CD14-positive monocyte (primary cell): ENCODE measurements at regions not wholly inside any gene's neighbourhood (a gene's known extent, or its start where the extent isn't known, plus 50 kb on each side); places are given as distances from the start of the nearest gene placed in this dataset.
"Not testable (repeated sequence)": the region's sequence is repeated elsewhere in the genome, so short reads cannot be mapped to it uniquely, and the experiment has no call there.

Source experiments
- DNase-seq, 3 donors: peaks; one replicate each; pipeline ENCODE4 v3.0.0-alpha.2; 2011 to 2022
- H2AFZ ChIP-seq: 2 replicates; pipeline ENCODE4 v1.6.0; 2012; ENCODE audit warnings: mild to moderate bottlenecking, low read depth, low read length, inconsistent platforms; ENCODE audit not compliant: insufficient read depth, poor library complexity, severe bottlenecking
- H3K27ac ChIP-seq, 2 donors: 1 replicate in 1 of 2; 2 replicates in 1 of 2; pipeline ENCODE4 v1.5.1; 2012 to 2013; ENCODE audit warnings: low read length in 2 of 2, control low read depth in 1 of 2, inconsistent platforms in 1 of 2, low read depth in 1 of 2, mild to moderate bottlenecking in 1 of 2
- H3K27me3 ChIP-seq, 2 donors: one replicate each; pipeline versions ENCODE4 v1.6.0 to v1.6.1; 2011 to 2013; ENCODE audit warnings: low read length in 2 of 2; ENCODE audit not compliant: control insufficient read depth in 2 of 2, insufficient read depth in 2 of 2
- H3K36me3 ChIP-seq, 2 donors: replicated peaks in 1 of 2; 1 replicate in 1 of 2; 2 replicates in 1 of 2; pipeline versions ENCODE4 v1.5.1 to v1.6.1; 2012 to 2013; ENCODE audit warnings: low read length in 2 of 2, control low read depth in 1 of 2, inconsistent platforms in 1 of 2, mild to moderate bottlenecking in 1 of 2; ENCODE audit not compliant: insufficient read depth in 2 of 2, control insufficient read depth in 1 of 2
- H3K4me1 ChIP-seq, 2 donors: 1 replicate in 1 of 2; 2 replicates in 1 of 2; pipeline versions ENCODE4 v1.5.1 to v1.6.1; 2012 to 2013; ENCODE audit warnings: low read length in 2 of 2, control low read depth in 1 of 2, inconsistent platforms in 1 of 2, mild to moderate bottlenecking in 1 of 2, moderate library complexity in 1 of 2; ENCODE audit not compliant: insufficient read depth in 2 of 2, control insufficient read depth in 1 of 2
- H3K4me2 ChIP-seq: replicated peaks from 2 replicates; pipeline ENCODE3; 2012; ENCODE audit warnings: low read length, moderate library complexity, mild to moderate bottlenecking; ENCODE audit not compliant: poor library complexity, severe bottlenecking; ENCODE audit errors: extremely low read depth
- H3K4me3 ChIP-seq, 3 experiments: fragments of 200-600 bp in 1 of 3; sonication (generic) in 1 of 3; replicated peaks in 1 of 3; 1 replicate in 2 of 3; 2 replicates in 1 of 3; pipeline ENCODE4 v1.5.1; 2011 to 2013; ENCODE audit warnings: low read length in 3 of 3, mild to moderate bottlenecking in 3 of 3, control low read depth in 2 of 3, low read depth in 2 of 3, inconsistent platforms in 1 of 3, moderate library complexity in 1 of 3
- H3K79me2 ChIP-seq: 2 replicates; pipeline ENCODE4 v1.6.0; 2012; ENCODE audit warnings: mild to moderate bottlenecking, control low read depth, inconsistent platforms, low read length, moderate library complexity; ENCODE audit not compliant: insufficient read depth
- H3K9ac ChIP-seq: 2 replicates; pipeline ENCODE4 v1.6.0; 2017; ENCODE audit warnings: low read length, mild to moderate bottlenecking; ENCODE audit not compliant: insufficient read depth, poor library complexity, severe bottlenecking
- H3K9me3 ChIP-seq, 2 donors: replicated peaks in 1 of 2; 1 replicate in 1 of 2; 2 replicates in 1 of 2; pipeline versions ENCODE4 v1.5.1 to v1.6.1; 2012 to 2013; ENCODE audit warnings: low read length in 2 of 2, control low read depth in 1 of 2; ENCODE audit not compliant: control insufficient read depth in 1 of 2, insufficient read depth in 1 of 2
- H4K20me1 ChIP-seq: 2 replicates; pipeline ENCODE4 v1.6.0; 2012; ENCODE audit warnings: mild to moderate bottlenecking, low read length, control low read depth, moderate library complexity; ENCODE audit not compliant: insufficient read depth
- H3K27ac Mint-ChIP-seq, 7 donors: one replicate each; pipeline ENCODE4 v1.8.0; 2020; ENCODE audit warnings: mild to moderate bottlenecking in 7 of 7, mixed read lengths in 7 of 7, moderate library complexity in 6 of 7, inconsistent platforms in 2 of 7
- H3K27me3 Mint-ChIP-seq, 3 donors: one replicate each; pipeline ENCODE4 v1.8.0; 2021 to 2022; ENCODE audit warnings: low read depth in 3 of 3, mild to moderate bottlenecking in 3 of 3, mixed read lengths in 3 of 3, moderate library complexity in 3 of 3, inconsistent platforms in 1 of 3
- H3K36me3 Mint-ChIP-seq, 2 donors: one replicate each; pipeline ENCODE4 v1.8.0; 2020; ENCODE audit warnings: mixed read lengths in 2 of 2, inconsistent platforms in 1 of 2, mild to moderate bottlenecking in 1 of 2
- H3K4me1 Mint-ChIP-seq: one replicate; pipeline ENCODE4 v1.8.0; 2020; ENCODE audit warnings: mild to moderate bottlenecking, mixed read lengths
- H3K4me3 Mint-ChIP-seq, 2 donors: one replicate each; pipeline ENCODE4 v1.8.0; 2020; ENCODE audit warnings: mild to moderate bottlenecking in 2 of 2, mixed read lengths in 2 of 2, moderate library complexity in 1 of 2
- H3K9me3 Mint-ChIP-seq, 7 donors: one replicate each; pipeline ENCODE4 v1.8.0; 2020 to 2022; ENCODE audit warnings: mixed read lengths in 7 of 7, mild to moderate bottlenecking in 6 of 7, moderate library complexity in 6 of 7, inconsistent platforms in 2 of 7
- whole genome bisulfite sequencing: methylation state at CpG from one replicate; pipeline ENCODE4 v1.1.5; 2013; ENCODE audit warnings: missing lambda C conversion rate; ENCODE audit not compliant: insufficient coverage; 5-methylcytosine and 5-hydroxymethylcytosine counted together
- intact Hi-C, 2 donors: fragments of 100-400 bp; cut with micrococcal nuclease; formaldehyde crosslinking; loops; one replicate each; pipeline versions ENCODE4 v1.15.0 to v1.15.1; 2023

- WGBS: no CpG with 5 or more reads among the region's 26 CpGs
- not testable (repeated sequence) for H3K4me1 ChIP-seq, H3K9me3 ChIP-seq, H3K27me3 Mint-ChIP-seq, H3K79me2 ChIP-seq, H3K9ac ChIP-seq, H3K4me2 ChIP-seq, H3K36me3 Mint-ChIP-seq, H3K4me1 Mint-ChIP-seq, H3K36me3 ChIP-seq, H3K9me3 Mint-ChIP-seq, H3K27ac ChIP-seq, H3K27me3 ChIP-seq, DNase-seq, H2AFZ ChIP-seq, H4K20me1 ChIP-seq, H3K4me3 ChIP-seq
- H3K27ac Mint-ChIP-seq: peak overlapping the region in 1 of 7 donors; percentile 54
- intact Hi-C loops: loop anchor here in 1 of 2 donors (10.0 kb wide), 1 partner anchor 117 kb away; no protein-coding TSS in a partner anchor
- peak overlapping the region in 1 of 2 donors; percentile 46 for H3K4me3 Mint-ChIP-seq
These were observed 155.3 kb downstream of the TMEM121 start for GRCh38 chr14:105681606-105682185.

DNA sequence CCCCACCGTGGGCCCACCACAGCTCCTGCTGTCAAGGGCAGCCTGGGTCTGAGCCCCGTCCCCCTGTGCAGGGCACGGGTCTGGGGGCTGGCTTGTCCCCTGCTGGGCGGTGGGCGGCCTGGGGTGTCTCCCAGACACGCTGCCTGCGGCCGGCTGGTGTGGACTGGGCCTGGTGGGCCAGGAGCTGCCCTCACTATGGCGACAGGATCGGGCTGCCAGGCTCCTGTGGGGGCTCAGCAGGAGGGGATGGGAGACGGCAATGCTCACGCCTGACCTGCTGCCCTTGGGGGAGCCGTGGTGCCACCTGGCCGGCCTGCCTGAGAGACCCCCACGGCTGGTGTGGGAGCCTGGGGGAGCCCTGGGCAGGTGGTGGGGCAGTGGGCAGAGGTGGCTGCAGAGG lies 156.1 kb downstream of the TMEM121 start:
- not testable (repeated sequence) for H3K27ac Mint-ChIP-seq, H3K27ac ChIP-seq, H3K9ac ChIP-seq

More for the DNA sequence above, 156.1 kb downstream of the TMEM121 start:
- intact Hi-C loops: loop anchor here in 1 of 2 donors (10.0 kb wide), 1 partner anchor 118 kb away; no protein-coding TSS in a partner anchor
- not testable (repeated sequence) for H3K27me3 Mint-ChIP-seq, H3K9me3 ChIP-seq, DNase-seq, H3K4me3 ChIP-seq, H3K36me3 ChIP-seq, H3K4me1 ChIP-seq, H3K4me2 ChIP-seq, H3K36me3 Mint-ChIP-seq, H3K27me3 ChIP-seq, H4K20me1 ChIP-seq, H3K4me3 Mint-ChIP-seq, H3K9me3 Mint-ChIP-seq, H2AFZ ChIP-seq, H3K79me2 ChIP-seq, H3K4me1 Mint-ChIP-seq
- WGBS: no CpG with 5 or more reads among the region's 15 CpGs
